ENCODE measurements at regions not wholly inside any gene's neighbourhood (a gene's known extent, or its start where the extent isn't known, plus 50 kb on each side); places are given as distances from the start of the nearest gene placed in this dataset.

DNA sequence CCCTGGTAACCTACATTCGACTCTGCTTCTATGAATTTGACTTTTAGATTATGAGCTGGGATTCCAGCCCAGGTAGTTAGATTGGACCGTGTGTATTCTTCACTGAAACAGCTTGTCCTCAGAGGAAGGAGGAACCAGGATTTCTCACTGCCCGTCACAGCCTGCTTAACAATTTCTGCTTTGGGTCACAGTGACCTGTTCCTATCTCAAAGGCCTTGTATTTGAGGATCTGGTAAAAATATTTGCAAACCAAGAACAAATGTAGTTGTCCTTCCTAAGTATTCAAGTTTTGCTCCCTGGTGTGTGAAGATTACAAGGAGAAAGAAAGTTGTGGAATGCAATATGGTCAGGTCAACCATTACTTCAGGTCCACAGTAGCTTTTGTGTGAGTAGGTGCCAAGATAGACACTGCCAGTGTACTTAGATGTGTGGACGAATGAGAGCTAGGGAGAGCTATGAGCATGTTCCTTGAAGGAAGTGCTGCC lies 55.1 kb downstream of the KIF4B start:
- DNase-seq, result no peak

GRCh38 chr5:155069961-155070360 lies 56.4 kb downstream of the KIF4B start:
- no peak for DNase-seq

DNA sequence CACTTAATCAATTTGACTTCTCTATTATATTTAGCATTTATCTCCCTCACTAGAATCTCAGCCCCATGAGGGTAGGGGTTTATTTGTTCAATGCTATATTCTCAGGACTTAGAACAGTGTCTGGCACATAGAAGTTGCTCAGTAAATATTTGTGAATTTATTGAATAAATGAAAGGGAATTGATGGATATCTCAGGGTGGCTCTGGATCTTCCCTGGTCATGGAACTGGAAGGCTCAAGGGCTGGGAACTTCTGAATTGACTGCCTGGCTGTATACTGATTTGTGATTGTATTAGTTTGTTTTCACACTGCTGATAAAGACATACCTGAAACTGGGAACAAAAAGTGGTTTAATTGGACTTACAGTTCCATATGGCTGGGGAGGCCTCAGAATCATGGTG lies 57.2 kb downstream of the KIF4B start:
- DNase-seq, result no peak

- no peak for DNase-seq
Measured at GRCh38 chr5:155076379-155076778, 62.8 kb downstream of the KIF4B start.

DNA sequence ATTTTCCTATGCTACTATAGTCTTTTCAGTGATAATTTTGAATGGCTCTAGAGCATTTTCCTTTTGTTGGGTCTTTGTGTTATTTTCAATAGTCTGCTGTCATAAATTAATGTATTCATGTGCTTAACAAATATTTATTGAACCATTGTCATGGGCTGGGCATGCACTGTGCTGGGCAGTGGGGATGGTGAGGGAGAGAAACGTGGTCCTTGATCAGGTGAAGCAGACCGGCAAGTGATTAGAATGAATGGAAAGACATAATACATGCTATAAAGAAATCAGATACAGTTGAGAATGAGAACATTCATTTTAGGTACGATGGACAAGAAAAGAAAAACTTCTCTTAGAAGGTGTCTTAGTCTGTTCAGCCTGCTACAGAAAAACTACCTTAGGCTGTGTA lies 66.1 kb downstream of the KIF4B start:
- no peak for DNase-seq

GRCh38 chr5:155080721-155081120 lies 67.2 kb downstream of the KIF4B start:
- DNase-seq, result no peak

DNA sequence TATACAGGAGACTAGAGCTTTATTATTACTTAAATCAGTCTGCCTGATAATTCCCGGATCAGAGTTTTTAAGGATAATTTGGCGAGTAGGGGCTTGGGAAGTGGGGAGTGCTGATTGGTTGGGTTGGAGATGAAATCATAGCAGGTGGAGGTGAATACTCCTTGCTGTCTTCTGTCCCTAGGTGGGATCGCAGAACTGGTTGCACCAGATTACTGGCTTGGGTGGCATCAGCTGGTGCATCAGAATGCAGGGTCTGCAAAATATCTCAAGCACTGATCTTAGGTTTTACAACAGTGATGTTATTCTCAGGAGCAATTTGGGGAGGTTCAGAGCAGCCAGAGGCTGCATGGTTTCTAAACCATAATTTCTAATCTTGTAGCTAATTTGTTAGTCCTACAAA lies 68.1 kb downstream of the KIF4B start:
- no peak for DNase-seq

DNA sequence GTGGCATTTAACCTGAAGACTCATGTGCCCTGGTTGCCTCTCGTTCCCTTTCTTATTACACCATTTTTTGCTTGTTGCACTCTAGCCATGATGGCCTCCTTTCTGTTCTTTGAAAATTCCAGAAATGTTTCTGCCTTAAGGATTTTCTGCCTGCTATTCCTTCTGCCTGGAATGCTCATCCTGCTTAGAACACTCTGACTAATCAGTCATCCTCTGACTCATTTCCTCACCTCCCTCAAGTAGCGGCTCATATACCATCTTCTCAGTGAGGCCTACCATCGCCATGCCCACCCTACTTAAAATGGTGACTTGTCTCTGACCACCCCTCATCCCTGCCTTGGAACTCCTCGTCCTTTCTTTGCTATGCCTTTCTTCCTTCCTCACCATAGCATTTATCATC lies 68.8 kb downstream of the KIF4B start:
- no peak for DNase-seq

DNA sequence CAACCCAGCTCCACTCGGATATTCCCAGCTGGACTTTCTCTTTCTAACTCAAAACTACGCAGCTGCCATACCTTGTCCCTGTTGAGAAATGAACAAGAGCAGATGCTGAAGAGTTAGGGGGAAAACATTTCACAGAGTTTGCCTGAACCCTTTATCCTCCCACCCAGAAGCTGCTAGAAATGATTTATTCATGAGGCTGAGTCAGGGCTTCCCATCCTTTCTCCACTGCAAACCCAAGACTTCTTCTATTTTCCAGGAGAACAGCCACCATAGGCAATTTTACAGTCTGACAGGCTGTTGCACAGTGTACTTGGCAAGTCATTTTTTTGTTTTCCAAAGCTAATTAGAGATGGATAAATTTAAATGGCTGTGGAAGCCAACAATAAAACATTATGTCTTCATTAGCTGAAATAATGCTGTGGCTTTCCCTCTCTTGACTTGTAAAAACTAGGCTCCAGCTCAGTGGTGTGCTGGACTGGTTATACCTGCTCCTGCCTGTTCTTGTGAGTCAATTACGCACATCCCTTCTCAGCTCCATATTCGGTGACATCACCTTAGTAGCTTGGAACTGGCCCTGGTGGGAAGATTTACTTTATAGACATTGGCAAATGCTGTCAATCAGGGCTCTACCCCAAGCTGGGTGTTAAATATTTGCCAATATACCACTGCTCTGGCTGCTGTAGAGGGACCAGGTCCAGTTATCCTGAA lies 71.9 kb downstream of the KIF4B start:
- DNase-seq, result no peak

DNA sequence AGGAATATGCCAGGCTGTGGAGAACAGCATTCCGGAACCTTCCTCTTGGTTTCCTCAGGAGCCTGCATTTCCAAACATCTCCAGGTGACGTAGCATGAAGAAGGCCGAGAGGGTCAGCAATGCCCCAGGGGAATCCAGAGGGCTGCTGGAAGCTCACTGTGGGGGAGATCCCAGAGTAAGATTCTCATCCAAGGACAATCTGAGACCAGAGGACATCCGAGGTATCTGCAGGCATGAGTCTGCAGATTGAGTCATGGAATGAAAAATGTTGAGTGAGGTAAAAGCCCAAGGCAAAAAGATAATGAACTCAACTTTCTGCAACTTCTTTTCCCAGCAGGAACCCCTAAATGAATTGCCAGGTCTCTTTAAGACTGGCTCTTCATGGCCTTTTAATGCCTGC lies 73.5 kb downstream of the KIF4B start:
- DNase-seq, result no peak

GRCh38 chr5:155088811-155089210 lies 75.3 kb downstream of the KIF4B start:
- DNase-seq, result no peak

DNA sequence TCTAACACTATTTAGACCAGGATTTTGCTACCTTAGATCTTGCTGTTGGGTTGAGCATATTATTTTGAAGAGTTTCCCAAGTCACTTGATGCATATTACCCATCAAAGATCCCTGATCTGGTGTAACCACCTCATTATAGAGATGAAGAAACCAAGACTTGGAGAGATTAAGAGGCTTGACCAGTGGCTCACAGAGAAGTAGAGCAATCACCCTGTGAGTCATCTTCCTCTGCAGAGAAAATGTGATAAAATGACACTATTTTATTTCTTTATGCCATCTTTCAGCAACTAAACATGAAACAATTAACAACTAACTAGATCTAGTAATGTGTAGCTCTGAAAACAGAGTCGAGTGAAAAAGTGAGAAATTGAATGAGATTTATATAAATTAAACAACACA lies 76.1 kb downstream of the KIF4B start:
- DNase-seq, result no peak

DNA sequence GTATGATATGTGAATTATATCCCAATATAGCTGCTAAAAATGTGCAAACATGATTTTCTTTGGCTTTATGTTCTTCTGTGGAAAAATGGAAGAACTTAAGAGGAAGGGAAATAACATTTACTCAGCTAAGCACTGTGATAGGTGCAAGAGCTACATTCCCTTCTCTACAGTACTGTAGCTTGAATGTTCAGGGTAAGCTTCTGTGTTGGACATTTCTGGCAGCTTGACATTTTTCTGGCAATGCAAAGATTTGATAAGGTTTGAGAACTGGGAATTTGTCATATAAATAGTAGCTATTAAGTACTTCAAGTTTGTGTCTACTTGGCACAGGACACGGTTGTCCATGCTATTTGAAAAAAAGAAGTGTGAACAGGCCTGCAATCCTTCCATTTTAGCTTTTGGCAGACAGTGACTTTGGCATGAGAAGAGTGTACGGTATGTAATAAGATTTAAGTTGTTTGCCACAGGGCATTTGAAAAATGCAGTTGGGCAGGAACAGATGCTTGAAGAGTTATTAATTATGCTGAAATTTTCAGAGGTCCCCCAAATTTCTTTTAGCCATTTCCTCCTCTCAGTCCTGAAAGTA lies 77.6 kb downstream of the KIF4B start:
- no peak for DNase-seq

DNA sequence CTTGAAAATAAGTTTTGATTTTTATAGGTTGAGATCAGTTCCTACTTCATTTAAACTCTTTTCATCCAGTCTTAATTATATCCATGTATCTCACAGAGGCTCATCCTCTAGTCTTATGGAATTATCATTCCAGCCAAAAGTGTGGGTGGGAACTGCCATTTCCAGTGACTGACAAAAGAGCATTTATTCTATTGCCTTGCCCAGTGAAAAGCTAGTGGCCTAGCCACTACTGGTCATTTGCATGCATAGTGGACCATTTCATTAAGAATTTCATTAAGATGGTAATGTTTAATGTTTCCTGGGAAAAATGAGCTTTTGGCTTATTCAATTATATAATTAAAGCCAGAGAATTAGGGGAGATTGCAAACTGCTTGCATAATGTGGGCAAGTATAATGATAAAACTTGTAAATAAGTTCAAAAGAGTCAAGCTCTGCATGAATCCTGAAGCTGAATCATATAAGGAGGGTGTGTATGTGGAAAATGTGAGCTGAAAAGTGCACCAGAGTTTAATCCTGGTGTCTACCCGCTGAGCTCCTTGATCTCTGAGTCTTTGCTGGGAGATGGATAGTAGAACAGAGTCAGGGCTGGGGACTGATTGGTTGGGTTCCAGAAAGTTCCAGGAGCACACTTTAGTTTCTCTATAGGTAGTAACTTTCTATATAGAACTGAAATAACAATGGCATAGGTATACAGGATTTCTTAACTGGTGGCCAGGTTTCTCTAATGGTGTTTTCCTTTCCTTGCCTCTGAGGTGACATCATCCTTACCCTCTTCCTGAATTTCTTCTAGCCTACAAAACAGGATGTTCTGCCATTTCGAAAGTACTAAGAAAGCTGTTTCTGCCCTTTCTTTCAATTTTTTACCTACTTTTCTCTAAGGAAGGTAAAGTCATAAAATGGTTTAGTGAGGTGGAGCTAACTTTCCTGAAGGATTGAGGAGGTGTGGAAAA lies 78.5 kb downstream of the KIF4B start:
- DNase-seq, result no peak

- no peak for DNase-seq
Measured at GRCh38 chr5:155094455-155094854, 80.9 kb downstream of the KIF4B start.

DNA sequence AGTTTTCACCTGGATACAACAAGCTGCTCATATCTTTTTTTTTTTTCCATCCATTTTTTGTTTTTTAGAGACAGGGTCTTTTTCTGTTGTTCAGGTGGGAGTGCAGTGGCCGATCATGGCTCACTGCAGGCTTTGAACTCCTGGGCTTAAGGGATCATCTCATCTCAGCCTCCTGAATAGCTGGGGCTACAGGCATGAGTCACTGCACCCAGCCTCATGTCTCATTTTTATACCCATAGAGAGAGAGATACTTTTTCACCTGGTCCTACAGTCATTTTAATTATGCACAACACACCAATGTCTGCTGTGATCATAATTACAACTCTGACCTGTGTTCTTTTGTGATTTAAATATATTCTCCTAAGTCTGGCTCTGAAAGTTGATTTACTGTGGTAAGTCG lies 84.4 kb downstream of the KIF4B start:
- DNase-seq, result no peak

DNA sequence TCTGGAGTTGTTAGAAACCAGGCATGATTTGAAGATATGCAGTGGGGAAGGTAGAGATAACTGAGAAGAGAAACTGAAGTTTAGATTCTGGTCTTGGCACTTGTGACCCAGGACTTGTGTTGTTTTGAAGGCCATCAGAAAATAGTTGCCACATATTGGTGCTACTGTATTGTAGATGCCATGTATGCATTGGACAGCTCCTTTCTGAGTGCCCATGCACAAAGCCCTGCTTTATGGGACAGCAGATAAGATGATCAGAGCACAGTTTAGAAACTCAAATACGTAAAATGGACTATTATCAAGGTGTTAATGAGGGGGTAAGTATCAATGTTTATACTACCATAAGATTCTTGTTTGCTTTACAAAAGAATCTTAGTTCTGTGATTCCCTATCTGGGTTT lies 84.9 kb downstream of the KIF4B start:
- DNase-seq, result no peak

DNA sequence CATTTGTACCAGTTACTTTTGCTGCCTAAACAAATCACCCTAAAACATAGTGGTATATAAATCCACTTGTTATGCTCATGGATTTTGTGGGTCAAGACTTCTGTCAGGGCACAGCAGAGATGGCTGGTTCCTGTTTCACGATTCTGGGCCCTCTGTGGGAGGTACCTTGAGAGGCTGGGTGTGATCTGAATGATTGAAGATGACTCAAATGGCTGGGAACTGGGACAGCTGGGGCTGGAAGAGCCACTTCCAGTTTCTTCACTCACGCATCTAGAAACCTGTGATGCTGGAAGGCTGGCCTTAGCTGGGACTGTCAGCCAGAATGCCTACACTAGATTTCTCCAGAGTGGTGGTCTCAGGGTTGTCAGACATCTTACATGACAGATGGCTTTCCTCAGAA lies 88.1 kb downstream of the KIF4B start:
- DNase-seq, result no peak

- no peak for DNase-seq
Measured at GRCh38 chr5:155103146-155103545, 89.6 kb downstream of the KIF4B start.

- DNase-seq, result no peak
Measured at GRCh38 chr5:155104441-155104840, 90.9 kb downstream of the KIF4B start.

DNA sequence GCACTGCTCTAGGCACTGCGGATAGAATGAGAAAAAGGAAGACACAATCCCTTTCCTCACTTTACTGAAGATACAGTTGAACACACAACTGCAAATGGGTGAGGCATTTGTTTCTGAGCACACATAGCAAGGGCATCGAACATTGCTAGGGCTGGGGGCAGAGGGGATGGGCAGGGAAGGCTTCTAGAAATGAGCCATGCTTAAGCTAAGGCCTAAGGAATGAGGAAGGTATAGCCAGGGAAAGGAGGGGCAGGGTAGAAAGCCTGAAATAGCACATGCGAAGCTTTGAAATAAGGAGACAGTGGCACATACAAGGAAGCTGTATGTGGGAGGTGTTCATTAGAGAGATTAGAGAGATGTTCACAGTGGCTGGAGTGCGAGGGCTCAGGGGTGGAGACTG lies 92.7 kb downstream of the KIF4B start:
- no peak for DNase-seq

DNA sequence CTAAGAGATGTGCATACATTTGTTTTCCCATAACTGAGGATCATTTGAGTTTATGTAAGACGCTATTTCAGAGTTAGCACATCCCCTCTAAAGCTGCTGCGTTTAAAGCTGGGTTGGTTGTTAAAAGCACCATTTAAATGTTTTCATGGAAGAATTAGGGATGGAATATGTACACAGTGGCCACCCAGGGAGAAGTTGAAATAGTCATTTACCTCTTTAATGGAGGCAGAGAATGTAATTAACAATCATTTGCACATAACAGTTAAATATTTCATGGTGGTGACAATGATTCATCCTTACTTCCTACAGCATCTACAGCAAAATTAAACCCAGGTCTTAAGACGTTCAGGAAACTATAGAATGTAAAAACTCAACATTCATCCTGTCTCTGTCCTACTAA lies 100.3 kb downstream of the KIF4B start:
- no peak for DNase-seq

GRCh38 chr5:155114655-155115054 lies 101.1 kb downstream of the KIF4B start:
- DNase-seq, result no peak

Measured in activated CD4-positive, alpha-beta T cell treated with anti-CD3 and anti-CD28 coated beads for 1 hour (primary cell).